DOHH2 (cell line): ENCODE measurements at regions not wholly inside any gene's neighbourhood (a gene's known extent, or its start where the extent isn't known, plus 50 kb on each side); places are given as distances from the start of the nearest gene placed in this dataset.

Experiments
- H3F3A ChIP-seq: fragments of 200-600 bp; sonication (generic), shearing (Covaris generic); 2 replicates; pipeline ENCODE4 v1.6.0; 2016; ENCODE audit warnings: antibody characterized with exemption, mild to moderate bottlenecking; ENCODE audit not compliant: control insufficient read depth, insufficient read depth
- H3K27ac ChIP-seq: fragments of 200-600 bp; sonication (generic); 2 replicates; pipeline ENCODE4 v1.5.1; 2014; ENCODE audit warnings: low read depth, mild to moderate bottlenecking, low read length, moderate library complexity
- H3K27me3 ChIP-seq: fragments of 200-600 bp; sonication (generic); 2 replicates; pipeline ENCODE4 v1.6.1; 2014; ENCODE audit warnings: mild to moderate bottlenecking, low read length, mixed read lengths; ENCODE audit not compliant: control insufficient read depth
- H3K36me3 ChIP-seq: fragments of 200-600 bp; sonication (generic); 2 replicates; pipeline ENCODE4 v1.6.1; 2014; ENCODE audit warnings: mild to moderate bottlenecking, low read length, moderate library complexity, mixed read lengths; ENCODE audit not compliant: control insufficient read depth
- H3K4me1 ChIP-seq: fragments of 200-600 bp; sonication (generic); 2 replicates; pipeline ENCODE4 v1.6.1; 2014; ENCODE audit warnings: mild to moderate bottlenecking, low read length, mixed read lengths; ENCODE audit not compliant: control insufficient read depth
- H3K4me2 ChIP-seq: fragments of 200-600 bp; sonication (generic); 2 replicates; pipeline ENCODE4 v1.6.0; 2014; ENCODE audit warnings: mild to moderate bottlenecking, low read length, moderate library complexity
- H3K4me3 ChIP-seq: fragments of 200-600 bp; sonication (generic); 2 replicates; pipeline ENCODE4 v1.5.1; 2014; ENCODE audit warnings: mild to moderate bottlenecking, low read length, mixed read lengths
- H3K79me2 ChIP-seq: fragments of 200-600 bp; sonication (generic); 2 replicates; pipeline ENCODE4 v1.6.1; 2014; ENCODE audit warnings: mild to moderate bottlenecking, low read length, mixed read lengths; ENCODE audit not compliant: control insufficient read depth
- H3K9me2 ChIP-seq: fragments of 200-600 bp; sonication (generic); replicated peaks from 2 replicates; pipeline ENCODE4 v1.6.1; 2014; ENCODE audit warnings: mild to moderate bottlenecking, low read length, mixed read lengths; ENCODE audit not compliant: control insufficient read depth
- H3K9me3 ChIP-seq: fragments of 200-600 bp; sonication (generic); 2 replicates; pipeline ENCODE4 v1.6.1; 2014; ENCODE audit warnings: antibody characterized with exemption, low read length, mixed read lengths; ENCODE audit not compliant: control insufficient read depth, insufficient read depth
- H4K20me1 ChIP-seq: fragments of 200-600 bp; sonication (generic); 2 replicates; pipeline ENCODE4 v1.6.0; 2014; ENCODE audit warnings: low read depth, mild to moderate bottlenecking, antibody characterized with exemption, low read length, moderate library complexity; ENCODE audit not compliant: control insufficient read depth, insufficient read depth
- CTCF ChIP-seq: fragments of 200-600 bp; sonication (generic); IDR thresholded peaks from one replicate; pipeline ENCODE4 v1.5.1; 2014; ENCODE audit warnings: antibody characterized with exemption, mild to moderate bottlenecking, low read depth, low read length; ENCODE audit not compliant: poor library complexity, severe bottlenecking
- EZH2phosphoT487 ChIP-seq: fragments of 200-600 bp; sonication (generic); IDR thresholded peaks from 2 replicates; pipeline ENCODE4 v1.6.1; 2017; ENCODE audit warnings: borderline replicate concordance, mild to moderate bottlenecking, antibody characterized with exemption, low read length, moderate library complexity, mixed read lengths

GRCh38 chrX:42241421-42241820 is 318.1 kb upstream of the CASK start:
- Histone ChIP-seq H3K27me3 (no peaks in the 10 kb centered on the region), H3K9me3 (no peaks in the 10 kb centered on the region), H3K9me2 (no peaks in the 10 kb centered on the region), H3K4me2 (no peak overlapping the region), H4K20me1 (no peaks in the 10 kb centered on the region), H3K4me1 (no peaks in the 10 kb centered on the region), H3F3A (no peaks in the 10 kb centered on the region), H3K27ac (no peak overlapping the region), H3K4me3 (no peak overlapping the region), H3K36me3 (no peaks in the 10 kb centered on the region), H3K79me2 (no peaks in the 10 kb centered on the region)
- TF ChIP-seq CTCF (no peak), EZH2phosphoT487 (no peak)

- H3K36me3 ChIP-seq = no peaks in the 10 kb centered on the region
- no peaks in the 10 kb centered on the region for H3K9me3 ChIP-seq
- H3K27me3 ChIP-seq = no peaks in the 10 kb centered on the region
- no peak overlapping the region for H3K27ac ChIP-seq
- H3K4me2 ChIP-seq = no peak overlapping the region
- no peak overlapping the region for H3K4me3 ChIP-seq
- H3F3A ChIP-seq = no peaks in the 10 kb centered on the region
- H3K79me2 ChIP-seq = no peaks in the 10 kb centered on the region
- H3K4me1 ChIP-seq = no peaks in the 10 kb centered on the region
- no peak for TF ChIP-seq CTCF
- TF ChIP-seq EZH2phosphoT487 = no peak
- no peaks in the 10 kb centered on the region for H4K20me1 ChIP-seq
- no peaks in the 10 kb centered on the region for H3K9me2 ChIP-seq
Measured at GRCh38 chrX:42237956-42238355, 314.6 kb upstream of the CASK start.

GRCh38 chrX:42229533-42229932 is 306.2 kb upstream of the CASK start:
- Histone ChIP-seq H3K79me2 (no peaks in the 10 kb centered on the region), H3K27me3 (no peaks in the 10 kb centered on the region)

More at GRCh38 chrX:42229533-42229932, 306.2 kb upstream of the CASK start:
- no peaks in the 10 kb centered on the region for H4K20me1 ChIP-seq
- no peaks in the 10 kb centered on the region for H3K9me3 ChIP-seq
- H3K9me2 ChIP-seq = no peaks in the 10 kb centered on the region
- H3K4me3 ChIP-seq = no peak overlapping the region
- H3K4me1 ChIP-seq = no peaks in the 10 kb centered on the region
- no peak overlapping the region for H3K4me2 ChIP-seq
- H3K27ac ChIP-seq = no peak overlapping the region
- no peaks in the 10 kb centered on the region for H3K36me3 ChIP-seq
- no peaks in the 10 kb centered on the region for H3F3A ChIP-seq
- TF ChIP-seq EZH2phosphoT487 = no peak
- no peak for TF ChIP-seq CTCF
